GM19455 (cell line): ENCODE measurements at regions not wholly inside any gene's neighbourhood (a gene's known extent, or its start where the extent isn't known, plus 50 kb on each side); places are given as distances from the start of the nearest gene placed in this dataset.

Source experiments
- ATAC-seq: cut with Tn5 transposase; IDR thresholded peaks from one replicate; pipeline ENCODE4 v1.9.1; 2021; ENCODE audit not compliant: unreplicated experiment

GRCh38 chr6:141260627-141261015, 872.1 kb upstream of the GJE1 start:
- no peak for ATAC-seq

GRCh38 chr6:141259807-141260206, 872.9 kb upstream of the GJE1 start:
- no peak for ATAC-seq

- ATAC-seq: no peak
Observed at GRCh38 chr6:141259091-141259490, 873.6 kb upstream of the GJE1 start.

- ATAC-seq: no peak
Observed at GRCh38 chr6:141258516-141258915, 874.2 kb upstream of the GJE1 start.

- no peak for ATAC-seq
Observed at GRCh38 chr6:141254336-141254735, 878.4 kb upstream of the GJE1 start.

- ATAC-seq: no peak
Observed at GRCh38 chr6:141252828-141253608, 879.7 kb upstream of the GJE1 start.

- ATAC-seq: no peak
Observed at GRCh38 chr6:141251286-141251685, 881.4 kb upstream of the GJE1 start.

- ATAC-seq: peak; percentile 63
Observed at GRCh38 chr6:141248021-141248799, 884.5 kb upstream of the GJE1 start.

- ATAC-seq: no peak
Observed at GRCh38 chr6:141244366-141244765, 888.4 kb upstream of the GJE1 start.

GRCh38 chr6:141242957-141243356, 889.8 kb upstream of the GJE1 start:
- no peak for ATAC-seq

GRCh38 chr6:141229296-141229695, 903.4 kb upstream of the GJE1 start:
- no peak for ATAC-seq

- no peak for ATAC-seq
Observed at GRCh38 chr6:141218583-141218982, 914.1 kb upstream of the GJE1 start.

- ATAC-seq: no peak
Observed at GRCh38 chr6:141216726-141217125, 916.0 kb upstream of the GJE1 start.

GRCh38 chr6:141212296-141212695, 920.4 kb upstream of the GJE1 start:
- no peak for ATAC-seq

- no peak for ATAC-seq
Observed at GRCh38 chr6:141211845-141212244, 920.9 kb upstream of the GJE1 start.

- no peak for ATAC-seq
Observed at GRCh38 chr6:141210901-141211300, 921.8 kb upstream of the GJE1 start.

- ATAC-seq: no peak
Observed at GRCh38 chr6:141209890-141210289, 922.8 kb upstream of the GJE1 start.

- no peak for ATAC-seq
Observed at GRCh38 chr6:141208101-141208500, 924.6 kb upstream of the GJE1 start.

- ATAC-seq: no peak
Observed at GRCh38 chr6:141203902-141204575, 928.7 kb upstream of the GJE1 start.

GRCh38 chr6:141202626-141203025, 930.1 kb upstream of the GJE1 start:
- ATAC-seq: no peak

- ATAC-seq: no peak
Observed at GRCh38 chr6:141199074-141199473, 933.7 kb upstream of the GJE1 start.
